22Rv1 (cell line): ENCODE measurements at regions not wholly inside any gene's neighbourhood (a gene's known extent, or its start where the extent isn't known, plus 50 kb on each side); places are given as distances from the start of the nearest gene placed in this dataset.
A peak's percentile ranks its signal among the peaks of the same experiment; 100 is the strongest.

Source experiments
- H3K27ac ChIP-seq: fragments of 450-650 bp; 2 replicates; pipeline ENCODE4 v1.5.1; 2017
- CTCF ChIP-seq: fragments of 450-650 bp; IDR thresholded peaks from 2 replicates; pipeline ENCODE4 v1.5.1; 2017; ENCODE audit warnings: mild to moderate bottlenecking
- ZFX ChIP-seq: fragments of 450-650 bp; IDR thresholded peaks from 2 replicates; pipeline ENCODE4 v1.6.1; 2017; ENCODE audit warnings: antibody characterized with exemption, borderline replicate concordance

GRCh38 chr18:27608742-27609141 is 423.6 kb upstream of the CHST9 start:
- TF ChIP-seq CTCF (peak; percentile 75), ZFX (no peak)
- no peak overlapping the region for H3K27ac ChIP-seq

- no peak overlapping the region for H3K27ac ChIP-seq
- TF ChIP-seq CTCF = no peak
- no peak for TF ChIP-seq ZFX
Observed at GRCh38 chr18:27608174-27608573, 423.1 kb upstream of the CHST9 start.

GRCh38 chr18:27606741-27607140 is 421.6 kb upstream of the CHST9 start:
- H3K27ac ChIP-seq = no peak overlapping the region
- TF ChIP-seq CTCF = no peak
- TF ChIP-seq ZFX = no peak

- no peak overlapping the region for H3K27ac ChIP-seq
- TF ChIP-seq CTCF = peak; percentile 83
- TF ChIP-seq ZFX = no peak
Observed at GRCh38 chr18:27605107-27605834, 420.2 kb upstream of the CHST9 start.

- TF ChIP-seq CTCF (no peak), ZFX (no peak)
- H3K27ac ChIP-seq = no peak overlapping the region
Observed at GRCh38 chr18:27604583-27604982, 419.5 kb upstream of the CHST9 start.

GRCh38 chr18:27602092-27602491 is 417.0 kb upstream of the CHST9 start:
- H3K27ac ChIP-seq = no peak overlapping the region
- TF ChIP-seq CTCF = no peak
- no peak for TF ChIP-seq ZFX

GRCh38 chr18:27600245-27600644 is 415.1 kb upstream of the CHST9 start:
- TF ChIP-seq CTCF (no peak), ZFX (no peak)
- no peak overlapping the region for H3K27ac ChIP-seq
